Effector memory CD4-positive, alpha-beta T cell (primary cell): ENCODE measurements at regions not wholly inside any gene's neighbourhood (a gene's known extent, or its start where the extent isn't known, plus 50 kb on each side); places are given as distances from the start of the nearest gene placed in this dataset.

Experiments used
- DNase-seq, 3 donors: peaks; one replicate each; pipeline ENCODE4 v3.0.0-alpha.2; 2020
- H3K27ac ChIP-seq: 2 replicates; pipeline ENCODE4 v1.7.0; 2013; ENCODE audit warnings: mild to moderate bottlenecking, low read length, moderate library complexity; ENCODE audit not compliant: insufficient read depth, poor library complexity, severe bottlenecking
- H3K27me3 ChIP-seq: replicated peaks from 2 replicates; pipeline ENCODE4 v1.7.0; 2013; ENCODE audit warnings: mild to moderate bottlenecking, low read length; ENCODE audit not compliant: insufficient read depth, control insufficient read depth, poor library complexity, severe bottlenecking
- H3K36me3 ChIP-seq: 2 replicates; pipeline ENCODE4 v1.7.0; 2013; ENCODE audit warnings: mild to moderate bottlenecking, low read length, moderate library complexity; ENCODE audit not compliant: control insufficient read depth, insufficient read depth
- H3K4me1 ChIP-seq: 2 replicates; pipeline ENCODE4 v1.7.0; 2013; ENCODE audit warnings: low read length, mild to moderate bottlenecking; ENCODE audit not compliant: control insufficient read depth, insufficient read depth, poor library complexity, severe bottlenecking
- H3K4me3 ChIP-seq: 2 replicates; pipeline ENCODE4 v1.7.0; 2013; ENCODE audit warnings: low read length, low read depth, mild to moderate bottlenecking; ENCODE audit not compliant: insufficient read depth, poor library complexity, severe bottlenecking
- H3K9me3 ChIP-seq: 2 replicates; pipeline ENCODE4 v1.7.0; 2013; ENCODE audit warnings: mild to moderate bottlenecking, low read length, moderate library complexity; ENCODE audit not compliant: control insufficient read depth

GRCh38 chr10:124296813-124297788 lies 121.6 kb downstream of the OAT start:
- no peak for DNase-seq
- no peaks in the 10 kb centered on the region for H3K36me3 ChIP-seq
- H3K27ac ChIP-seq, result no peak overlapping the region
- no peaks in the 10 kb centered on the region for H3K9me3 ChIP-seq
- no peaks in the 10 kb centered on the region for H3K4me1 ChIP-seq
- no peaks in the 10 kb centered on the region for H3K27me3 ChIP-seq
- no peak overlapping the region for H3K4me3 ChIP-seq

GRCh38 chr10:124296121-124296812 lies 122.5 kb downstream of the OAT start:
- no peak overlapping the region for H3K27ac ChIP-seq
- H3K4me3 ChIP-seq, result no peak overlapping the region
- no peak for DNase-seq
- H3K36me3 ChIP-seq, result no peaks in the 10 kb centered on the region
- no peaks in the 10 kb centered on the region for H3K27me3 ChIP-seq
- no peaks in the 10 kb centered on the region for H3K4me1 ChIP-seq
- H3K9me3 ChIP-seq, result no peaks in the 10 kb centered on the region

GRCh38 chr10:124294811-124295770 lies 123.6 kb downstream of the OAT start:
- H3K27ac ChIP-seq, result no peak overlapping the region
- DNase-seq, result no peak
- H3K27me3 ChIP-seq, result no peaks in the 10 kb centered on the region
- H3K4me3 ChIP-seq, result no peak overlapping the region
- no peaks in the 10 kb centered on the region for H3K9me3 ChIP-seq
- no peaks in the 10 kb centered on the region for H3K36me3 ChIP-seq
- no peaks in the 10 kb centered on the region for H3K4me1 ChIP-seq

- Histone ChIP-seq H3K27ac (no peak overlapping the region), H3K4me3 (no peak overlapping the region), H3K36me3 (no peaks in the 10 kb centered on the region), H3K27me3 (no peaks in the 10 kb centered on the region), H3K4me1 (no peaks in the 10 kb centered on the region), H3K9me3 (no peaks in the 10 kb centered on the region)
- DNase-seq, result no peak
Measured at GRCh38 chr10:124293616-124294449, 124.9 kb downstream of the OAT start.

- no peaks in the 10 kb centered on the region for H3K9me3 ChIP-seq
- no peak for DNase-seq
- H3K27me3 ChIP-seq, result no peaks in the 10 kb centered on the region
- no peaks in the 10 kb centered on the region for H3K36me3 ChIP-seq
- no peak overlapping the region for H3K27ac ChIP-seq
- H3K4me3 ChIP-seq, result no peak overlapping the region
- H3K4me1 ChIP-seq, result no peaks in the 10 kb centered on the region
Measured at GRCh38 chr10:124292911-124293615, 125.7 kb downstream of the OAT start.

- H3K4me3 ChIP-seq, result no peak overlapping the region
- DNase-seq, result no peak
- H3K27ac ChIP-seq, result no peak overlapping the region
- H3K36me3 ChIP-seq, result no peaks in the 10 kb centered on the region
- no peaks in the 10 kb centered on the region for H3K27me3 ChIP-seq
- no peaks in the 10 kb centered on the region for H3K9me3 ChIP-seq
- H3K4me1 ChIP-seq, result no peaks in the 10 kb centered on the region
Measured at GRCh38 chr10:124291001-124291701, 127.6 kb downstream of the OAT start.

- H3K27ac ChIP-seq, result no peak overlapping the region
- no peak for DNase-seq
- no peak overlapping the region for H3K4me3 ChIP-seq
Measured at GRCh38 chr10:124289851-124290795, 128.6 kb downstream of the OAT start.

More at GRCh38 chr10:124289851-124290795, 128.6 kb downstream of the OAT start:
- Histone ChIP-seq H3K9me3 (no peaks in the 10 kb centered on the region), H3K27me3 (no peaks in the 10 kb centered on the region), H3K4me1 (no peaks in the 10 kb centered on the region), H3K36me3 (no peaks in the 10 kb centered on the region)
